H1 (cell line): ENCODE measurements at regions not wholly inside any gene's neighbourhood (a gene's known extent, or its start where the extent isn't known, plus 50 kb on each side); places are given as distances from the start of the nearest gene placed in this dataset.

ENCODE experiments used
- CBX8 ChIP-seq: fragments of 300-800, 300-1000 bp; sonication (generic); IDR thresholded peaks from 2 replicates; pipeline ENCODE4 v1.7.1; 2016; ENCODE audit warnings: low read depth, low read length, borderline replicate concordance
- CEBPB ChIP-seq: IDR thresholded peaks from 2 replicates; pipeline ENCODE4 v1.6.1; 2012; ENCODE audit warnings: low read depth, low read length
- EZH2 ChIP-seq: fragments of 200-600 bp; sonication (generic); IDR thresholded peaks from 2 replicates; pipeline ENCODE4 v1.7.1; 2012; ENCODE audit warnings: low read depth, mild to moderate bottlenecking, moderate library complexity, low read length, inconsistent platforms; ENCODE audit not compliant: severe bottlenecking
- MAFK ChIP-seq: IDR thresholded peaks from 2 replicates; pipeline ENCODE4 v1.6.1; 2012; ENCODE audit warnings: low read depth, mild to moderate bottlenecking, improper control_type of control experiment, low read length
- NRF1 ChIP-seq: IDR thresholded peaks from 2 replicates; pipeline ENCODE4 v1.6.1; 2011; ENCODE audit warnings: mild to moderate bottlenecking, low read depth, low read length, improper control_type of control experiment
- RAD21 ChIP-seq, 2 experiments: IDR thresholded peaks in 1 of 2; conservative IDR thresholded peaks in 1 of 2; 2 replicates each; pipeline ENCODE4 v1.6.1; 2011; ENCODE audit warnings: low read depth in 2 of 2, low read length in 2 of 2, improper control_type of control experiment in 1 of 2, inconsistent platforms in 1 of 2, mild to moderate bottlenecking in 1 of 2, moderate library complexity in 1 of 2
- TAF1 ChIP-seq: IDR thresholded peaks from 2 replicates; pipeline ENCODE4 v1.6.1; 2011; ENCODE audit warnings: mild to moderate bottlenecking, low read depth, low read length
- TBP ChIP-seq: IDR thresholded peaks from 2 replicates; pipeline ENCODE4 v1.6.1; 2011; ENCODE audit warnings: low read depth, low read length, improper control_type of control experiment
- TCF12 ChIP-seq: IDR thresholded peaks from 2 replicates; pipeline ENCODE4 v1.6.1; 2011; ENCODE audit warnings: low read depth, mild to moderate bottlenecking, low read length
- TEAD4 ChIP-seq: IDR thresholded peaks from 2 replicates; pipeline ENCODE4 v1.6.1; 2012; ENCODE audit warnings: low read depth, low read length, inconsistent platforms, mixed read lengths
- TF ChIP-seq, protein P1 (sequence below): fragments of 300-600 bp; sonication (generic); IDR thresholded peaks from 2 replicates; pipeline ENCODE4 v1.7.1; 2012; ENCODE audit warnings: low read length, moderate library complexity, mild to moderate bottlenecking, inconsistent platforms; ENCODE audit not compliant: insufficient replicate concordance
- TF ChIP-seq, protein P2 (sequence below): IDR thresholded peaks from 2 replicates; pipeline ENCODE4 v1.6.1; 2012; ENCODE audit warnings: inconsistent platforms

DNA sequence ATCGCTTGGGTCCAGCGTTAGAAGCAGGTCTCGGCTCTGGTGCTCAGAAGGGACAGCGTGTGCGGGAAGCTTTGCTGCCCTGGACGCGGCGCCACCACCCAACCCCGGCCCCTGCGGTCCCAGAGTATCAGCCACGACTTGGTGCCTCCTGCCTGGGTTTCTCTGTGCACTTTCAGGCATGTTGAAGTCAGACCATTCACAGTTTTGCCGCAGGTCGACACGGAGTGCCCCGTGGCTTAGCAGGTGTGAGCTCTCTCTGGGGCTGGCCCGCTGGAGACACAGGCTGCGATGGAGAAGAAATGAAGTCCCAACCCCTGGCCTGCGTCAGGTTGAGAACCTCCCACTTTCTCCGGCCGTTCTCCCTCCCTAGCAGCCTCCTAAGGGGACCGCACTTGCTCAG lies 494.5 kb downstream of the BRD1 start (continued):
- TF ChIP-seq, protein P1, sequence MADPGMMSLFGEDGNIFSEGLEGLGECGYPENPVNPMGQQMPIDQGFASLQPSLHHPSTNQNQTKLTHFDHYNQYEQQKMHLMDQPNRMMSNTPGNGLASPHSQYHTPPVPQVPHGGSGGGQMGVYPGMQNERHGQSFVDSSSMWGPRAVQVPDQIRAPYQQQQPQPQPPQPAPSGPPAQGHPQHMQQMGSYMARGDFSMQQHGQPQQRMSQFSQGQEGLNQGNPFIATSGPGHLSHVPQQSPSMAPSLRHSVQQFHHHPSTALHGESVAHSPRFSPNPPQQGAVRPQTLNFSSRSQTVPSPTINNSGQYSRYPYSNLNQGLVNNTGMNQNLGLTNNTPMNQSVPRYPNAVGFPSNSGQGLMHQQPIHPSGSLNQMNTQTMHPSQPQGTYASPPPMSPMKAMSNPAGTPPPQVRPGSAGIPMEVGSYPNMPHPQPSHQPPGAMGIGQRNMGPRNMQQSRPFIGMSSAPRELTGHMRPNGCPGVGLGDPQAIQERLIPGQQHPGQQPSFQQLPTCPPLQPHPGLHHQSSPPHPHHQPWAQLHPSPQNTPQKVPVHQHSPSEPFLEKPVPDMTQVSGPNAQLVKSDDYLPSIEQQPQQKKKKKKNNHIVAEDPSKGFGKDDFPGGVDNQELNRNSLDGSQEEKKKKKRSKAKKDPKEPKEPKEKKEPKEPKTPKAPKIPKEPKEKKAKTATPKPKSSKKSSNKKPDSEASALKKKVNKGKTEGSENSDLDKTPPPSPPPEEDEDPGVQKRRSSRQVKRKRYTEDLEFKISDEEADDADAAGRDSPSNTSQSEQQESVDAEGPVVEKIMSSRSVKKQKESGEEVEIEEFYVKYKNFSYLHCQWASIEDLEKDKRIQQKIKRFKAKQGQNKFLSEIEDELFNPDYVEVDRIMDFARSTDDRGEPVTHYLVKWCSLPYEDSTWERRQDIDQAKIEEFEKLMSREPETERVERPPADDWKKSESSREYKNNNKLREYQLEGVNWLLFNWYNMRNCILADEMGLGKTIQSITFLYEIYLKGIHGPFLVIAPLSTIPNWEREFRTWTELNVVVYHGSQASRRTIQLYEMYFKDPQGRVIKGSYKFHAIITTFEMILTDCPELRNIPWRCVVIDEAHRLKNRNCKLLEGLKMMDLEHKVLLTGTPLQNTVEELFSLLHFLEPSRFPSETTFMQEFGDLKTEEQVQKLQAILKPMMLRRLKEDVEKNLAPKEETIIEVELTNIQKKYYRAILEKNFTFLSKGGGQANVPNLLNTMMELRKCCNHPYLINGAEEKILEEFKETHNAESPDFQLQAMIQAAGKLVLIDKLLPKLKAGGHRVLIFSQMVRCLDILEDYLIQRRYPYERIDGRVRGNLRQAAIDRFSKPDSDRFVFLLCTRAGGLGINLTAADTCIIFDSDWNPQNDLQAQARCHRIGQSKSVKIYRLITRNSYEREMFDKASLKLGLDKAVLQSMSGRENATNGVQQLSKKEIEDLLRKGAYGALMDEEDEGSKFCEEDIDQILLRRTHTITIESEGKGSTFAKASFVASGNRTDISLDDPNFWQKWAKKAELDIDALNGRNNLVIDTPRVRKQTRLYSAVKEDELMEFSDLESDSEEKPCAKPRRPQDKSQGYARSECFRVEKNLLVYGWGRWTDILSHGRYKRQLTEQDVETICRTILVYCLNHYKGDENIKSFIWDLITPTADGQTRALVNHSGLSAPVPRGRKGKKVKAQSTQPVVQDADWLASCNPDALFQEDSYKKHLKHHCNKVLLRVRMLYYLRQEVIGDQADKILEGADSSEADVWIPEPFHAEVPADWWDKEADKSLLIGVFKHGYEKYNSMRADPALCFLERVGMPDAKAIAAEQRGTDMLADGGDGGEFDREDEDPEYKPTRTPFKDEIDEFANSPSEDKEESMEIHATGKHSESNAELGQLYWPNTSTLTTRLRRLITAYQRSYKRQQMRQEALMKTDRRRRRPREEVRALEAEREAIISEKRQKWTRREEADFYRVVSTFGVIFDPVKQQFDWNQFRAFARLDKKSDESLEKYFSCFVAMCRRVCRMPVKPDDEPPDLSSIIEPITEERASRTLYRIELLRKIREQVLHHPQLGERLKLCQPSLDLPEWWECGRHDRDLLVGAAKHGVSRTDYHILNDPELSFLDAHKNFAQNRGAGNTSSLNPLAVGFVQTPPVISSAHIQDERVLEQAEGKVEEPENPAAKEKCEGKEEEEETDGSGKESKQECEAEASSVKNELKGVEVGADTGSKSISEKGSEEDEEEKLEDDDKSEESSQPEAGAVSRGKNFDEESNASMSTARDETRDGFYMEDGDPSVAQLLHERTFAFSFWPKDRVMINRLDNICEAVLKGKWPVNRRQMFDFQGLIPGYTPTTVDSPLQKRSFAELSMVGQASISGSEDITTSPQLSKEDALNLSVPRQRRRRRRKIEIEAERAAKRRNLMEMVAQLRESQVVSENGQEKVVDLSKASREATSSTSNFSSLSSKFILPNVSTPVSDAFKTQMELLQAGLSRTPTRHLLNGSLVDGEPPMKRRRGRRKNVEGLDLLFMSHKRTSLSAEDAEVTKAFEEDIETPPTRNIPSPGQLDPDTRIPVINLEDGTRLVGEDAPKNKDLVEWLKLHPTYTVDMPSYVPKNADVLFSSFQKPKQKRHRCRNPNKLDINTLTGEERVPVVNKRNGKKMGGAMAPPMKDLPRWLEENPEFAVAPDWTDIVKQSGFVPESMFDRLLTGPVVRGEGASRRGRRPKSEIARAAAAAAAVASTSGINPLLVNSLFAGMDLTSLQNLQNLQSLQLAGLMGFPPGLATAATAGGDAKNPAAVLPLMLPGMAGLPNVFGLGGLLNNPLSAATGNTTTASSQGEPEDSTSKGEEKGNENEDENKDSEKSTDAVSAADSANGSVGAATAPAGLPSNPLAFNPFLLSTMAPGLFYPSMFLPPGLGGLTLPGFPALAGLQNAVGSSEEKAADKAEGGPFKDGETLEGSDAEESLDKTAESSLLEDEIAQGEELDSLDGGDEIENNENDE, result no peak
- no peak for TF ChIP-seq TBP
- no peak for TF ChIP-seq CBX8
- no peak for TF ChIP-seq TCF12
- TF ChIP-seq CEBPB, result no peak
- no peak for TF ChIP-seq NRF1
- TF ChIP-seq, protein P2, sequence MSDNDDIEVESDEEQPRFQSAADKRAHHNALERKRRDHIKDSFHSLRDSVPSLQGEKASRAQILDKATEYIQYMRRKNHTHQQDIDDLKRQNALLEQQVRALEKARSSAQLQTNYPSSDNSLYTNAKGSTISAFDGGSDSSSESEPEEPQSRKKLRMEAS, result no peak
- no peak for TF ChIP-seq RAD21 (IDR thresholded peaks at IDR 0.05 in 1 of 2, conservative IDR thresholded peaks at IDR 0.05 in 1 of 2; ENCODE audit: low read depth in 2 of 2, low read length in 2 of 2)
- no peak for TF ChIP-seq TAF1
- TF ChIP-seq EZH2, result no peak
- no peak for TF ChIP-seq MAFK
- no peak for TF ChIP-seq TEAD4
